Mesendoderm (in vitro differentiated cells): ENCODE measurements at regions not wholly inside any gene's neighbourhood (a gene's known extent, or its start where the extent isn't known, plus 50 kb on each side); places are given as distances from the start of the nearest gene placed in this dataset.
A peak's percentile ranks its signal among the peaks of the same experiment; 100 is the strongest.

Source experiments
- DNase-seq: peaks from one replicate; pipeline ENCODE4 v3.0.0; 2013
- H2AK5ac ChIP-seq: 2 replicates; pipeline ENCODE4 v1.6.1; 2013; ENCODE audit warnings: low read length, inconsistent platforms
- H2BK120ac ChIP-seq: 2 replicates; pipeline ENCODE4 v1.6.1; 2013; ENCODE audit warnings: low read depth, mild to moderate bottlenecking, low read length, moderate library complexity, mixed read lengths
- H2BK15ac ChIP-seq: replicated peaks from 2 replicates; pipeline ENCODE4 v1.6.1; 2013; ENCODE audit warnings: low read depth, mild to moderate bottlenecking, moderate library complexity
- H2BK5ac ChIP-seq: 2 replicates; pipeline ENCODE4 v1.6.1; 2013; ENCODE audit warnings: low read length, inconsistent platforms
- H3K18ac ChIP-seq: 2 replicates; pipeline ENCODE4 v1.6.1; 2013; ENCODE audit warnings: mild to moderate bottlenecking, low read length, mixed read lengths
- H3K23ac ChIP-seq: one replicate; pipeline ENCODE4 v1.6.1; 2013; ENCODE audit warnings: low read length
- H3K27ac ChIP-seq: 2 replicates; pipeline ENCODE4 v1.5.1; 2013; ENCODE audit warnings: low read depth, mild to moderate bottlenecking, inconsistent platforms, low read length, moderate library complexity
- H3K27me3 ChIP-seq: 2 replicates; pipeline ENCODE4 v1.6.1; 2013; ENCODE audit warnings: low read length, control low read depth, mild to moderate bottlenecking, inconsistent platforms; ENCODE audit not compliant: insufficient read depth, poor library complexity
- H3K36me3 ChIP-seq: 2 replicates; pipeline ENCODE4 v1.6.1; 2013; ENCODE audit warnings: low read length, inconsistent platforms; ENCODE audit not compliant: control insufficient read depth, insufficient read depth
- H3K4ac ChIP-seq: one replicate; pipeline ENCODE4 v1.6.1; 2013; ENCODE audit warnings: low read depth, mild to moderate bottlenecking, low read length, moderate library complexity
- H3K4me1 ChIP-seq: 2 replicates; pipeline ENCODE4 v1.6.1; 2013; ENCODE audit warnings: low read depth, low read length, inconsistent platforms; ENCODE audit not compliant: control insufficient read depth
- H3K4me2 ChIP-seq: 2 replicates; pipeline ENCODE4 v1.6.1; 2013; ENCODE audit warnings: low read length
- H3K4me3 ChIP-seq: 2 replicates; pipeline ENCODE4 v1.5.1; 2013; ENCODE audit warnings: mild to moderate bottlenecking, low read length
- H3K56ac ChIP-seq: one replicate; pipeline ENCODE4 v1.6.1; 2013; ENCODE audit warnings: low read length
- H3K79me1 ChIP-seq: 2 replicates; pipeline ENCODE4 v1.6.1; 2013; ENCODE audit warnings: low read length, inconsistent platforms
- H3K79me2 ChIP-seq: 2 replicates; pipeline ENCODE4 v1.6.1; 2013; ENCODE audit warnings: mild to moderate bottlenecking, low read length; ENCODE audit not compliant: control insufficient read depth, insufficient read depth
- H3K9ac ChIP-seq: 2 replicates; pipeline ENCODE4 v1.6.1; 2013; ENCODE audit warnings: low read length, inconsistent platforms
- H4K5ac ChIP-seq: one replicate; pipeline ENCODE4 v1.6.1; 2013; ENCODE audit warnings: low read length
- H4K8ac ChIP-seq: one replicate; pipeline ENCODE4 v1.6.1; 2013; ENCODE audit warnings: low read depth, mild to moderate bottlenecking, control low read depth, low read length, moderate library complexity
- WGBS: extraction: QIAGEN DNeasy Blood & Tissue Kit; methylation state at CpG from one replicate; pipeline ENCODE4 v1.1.7; 2013; ENCODE audit warnings: low lambda C conversion rate, missing lambda C conversion rate; ENCODE audit not compliant: insufficient coverage; ENCODE audit errors: extremely low coverage; 5-methylcytosine and 5-hydroxymethylcytosine counted together

GRCh38 chr2:107657049-107657448 lies 169.6 kb upstream of the RGPD4 start:
- no peak overlapping the region for H3K23ac ChIP-seq
- no peaks in the 10 kb centered on the region for H3K36me3 ChIP-seq
- H3K56ac ChIP-seq = no peak overlapping the region
- H3K18ac ChIP-seq = no peak overlapping the region
- no peak overlapping the region for H2BK15ac ChIP-seq
- no peaks in the 10 kb centered on the region for H3K79me1 ChIP-seq
- WGBS = no CpG with 5 or more reads among the region's 3 CpGs
- no peak overlapping the region for H2BK120ac ChIP-seq
- H3K4me1 ChIP-seq = no peaks in the 10 kb centered on the region
- no peak overlapping the region for H4K8ac ChIP-seq
- H3K4me2 ChIP-seq = no peak overlapping the region
- H3K79me2 ChIP-seq = no peaks in the 10 kb centered on the region
- no peak overlapping the region for H3K4me3 ChIP-seq
- no peak overlapping the region for H2AK5ac ChIP-seq
- H2BK5ac ChIP-seq = no peak overlapping the region
- no peak overlapping the region for H3K9ac ChIP-seq
- no peak overlapping the region for H3K27ac ChIP-seq
- H4K5ac ChIP-seq = no peak overlapping the region
- no peak for DNase-seq
- no peak overlapping the region for H3K4ac ChIP-seq
- H3K27me3 ChIP-seq = no peaks in the 10 kb centered on the region

GRCh38 chr2:107663632-107664031 lies 163.1 kb upstream of the RGPD4 start:
- no peak for DNase-seq
- no peaks in the 10 kb centered on the region for H3K36me3 ChIP-seq
- no peaks in the 10 kb centered on the region for H3K27me3 ChIP-seq
- no peak overlapping the region for H3K4ac ChIP-seq
- H2BK5ac ChIP-seq = no peak overlapping the region
- no peak overlapping the region for H3K27ac ChIP-seq
- no peak overlapping the region for H2BK15ac ChIP-seq
- H3K79me2 ChIP-seq = no peaks in the 10 kb centered on the region
- no peak overlapping the region for H3K18ac ChIP-seq
- H3K79me1 ChIP-seq = no peaks in the 10 kb centered on the region
- no peak overlapping the region for H3K9ac ChIP-seq
- H3K4me1 ChIP-seq = no peaks in the 10 kb centered on the region
- H2AK5ac ChIP-seq = no peak overlapping the region
- no peak overlapping the region for H3K4me2 ChIP-seq
- no peak overlapping the region for H4K5ac ChIP-seq
- H3K23ac ChIP-seq = no peak overlapping the region
- H3K56ac ChIP-seq = no peak overlapping the region
- no peak overlapping the region for H4K8ac ChIP-seq
- no CpG with 5 or more reads among the region's 6 CpGs for WGBS
- no peak overlapping the region for H2BK120ac ChIP-seq
- no peak overlapping the region for H3K4me3 ChIP-seq

GRCh38 chr2:107669335-107669734 lies 157.4 kb upstream of the RGPD4 start:
- no peaks in the 10 kb centered on the region for H3K79me1 ChIP-seq
- DNase-seq = peak; percentile 33
- H3K27ac ChIP-seq = no peak overlapping the region
- no peaks in the 10 kb centered on the region for H3K79me2 ChIP-seq
- no peak overlapping the region for H3K18ac ChIP-seq
- no peak overlapping the region for H3K4me3 ChIP-seq
- no peak overlapping the region for H3K23ac ChIP-seq
- no peaks in the 10 kb centered on the region for H3K27me3 ChIP-seq
- no peaks in the 10 kb centered on the region for H3K4me1 ChIP-seq
- no peak overlapping the region for H3K56ac ChIP-seq
- no peak overlapping the region for H3K4me2 ChIP-seq
- H2AK5ac ChIP-seq = no peak overlapping the region
- H3K36me3 ChIP-seq = no peaks in the 10 kb centered on the region
- no peak overlapping the region for H3K9ac ChIP-seq
- no peak overlapping the region for H4K5ac ChIP-seq
- H3K4ac ChIP-seq = no peak overlapping the region
- no CpG with 5 or more reads among the region's 4 CpGs for WGBS
- H2BK15ac ChIP-seq = no peak overlapping the region
- no peak overlapping the region for H2BK5ac ChIP-seq
- no peak overlapping the region for H2BK120ac ChIP-seq
- H4K8ac ChIP-seq = no peak overlapping the region

- H2AK5ac ChIP-seq = no peak overlapping the region
- no peak overlapping the region for H3K4me2 ChIP-seq
- H3K23ac ChIP-seq = no peak overlapping the region
- H3K56ac ChIP-seq = no peak overlapping the region
- H4K8ac ChIP-seq = no peak overlapping the region
- H3K79me1 ChIP-seq = no peaks in the 10 kb centered on the region
- no peak overlapping the region for H3K9ac ChIP-seq
- no peak overlapping the region for H2BK120ac ChIP-seq
- H2BK15ac ChIP-seq = no peak overlapping the region
- H3K4me3 ChIP-seq = no peak overlapping the region
- H3K79me2 ChIP-seq = no peaks in the 10 kb centered on the region
- H3K4ac ChIP-seq = no peak overlapping the region
- no CpG with 5 or more reads among the region's 8 CpGs for WGBS
- no peak overlapping the region for H3K27ac ChIP-seq
- DNase-seq = peak; percentile 28
- no peak overlapping the region for H3K18ac ChIP-seq
- H4K5ac ChIP-seq = no peak overlapping the region
- H2BK5ac ChIP-seq = no peak overlapping the region
- no peaks in the 10 kb centered on the region for H3K4me1 ChIP-seq
- H3K27me3 ChIP-seq = no peaks in the 10 kb centered on the region
- no peaks in the 10 kb centered on the region for H3K36me3 ChIP-seq
Observed at GRCh38 chr2:107681936-107682335, 144.8 kb upstream of the RGPD4 start.

DNA sequence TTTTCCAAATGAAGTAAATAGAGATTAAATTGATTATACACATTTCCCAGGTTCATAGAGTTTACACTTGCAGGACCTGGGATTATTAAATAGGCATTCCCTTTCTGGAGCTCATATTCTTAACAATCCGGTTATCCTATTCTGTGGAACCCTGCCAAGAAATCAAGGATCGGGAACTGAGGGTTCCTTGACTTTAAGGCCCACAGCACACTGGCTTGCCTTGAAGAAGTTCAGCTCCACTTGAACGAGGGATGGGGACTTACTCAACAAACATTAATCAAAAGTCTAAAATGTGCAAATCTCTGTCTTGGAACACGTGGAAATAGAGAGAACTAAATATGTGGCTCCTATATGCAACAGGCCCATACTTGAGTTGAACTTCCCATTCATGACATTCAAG lies 142.3 kb upstream of the RGPD4 start:
- Histone ChIP-seq H2BK5ac (no peak overlapping the region), H3K79me1 (no peaks in the 10 kb centered on the region), H3K9ac (no peak overlapping the region), H3K79me2 (no peaks in the 10 kb centered on the region), H3K4me2 (no peak overlapping the region), H3K4ac (no peak overlapping the region), H3K4me3 (no peak overlapping the region), H2BK15ac (no peak overlapping the region), H4K5ac (no peak overlapping the region), H3K27ac (no peak overlapping the region), H4K8ac (no peak overlapping the region), H3K23ac (no peak overlapping the region), H3K27me3 (no peaks in the 10 kb centered on the region), H3K56ac (no peak overlapping the region), H2BK120ac (no peak overlapping the region), H3K4me1 (no peaks in the 10 kb centered on the region), H3K36me3 (no peaks in the 10 kb centered on the region), H2AK5ac (no peak overlapping the region), H3K18ac (no peak overlapping the region)
- no peak for DNase-seq
- whole genome bisulfite sequencing = no CpG with 5 or more reads among the region's 4 CpGs

DNA sequence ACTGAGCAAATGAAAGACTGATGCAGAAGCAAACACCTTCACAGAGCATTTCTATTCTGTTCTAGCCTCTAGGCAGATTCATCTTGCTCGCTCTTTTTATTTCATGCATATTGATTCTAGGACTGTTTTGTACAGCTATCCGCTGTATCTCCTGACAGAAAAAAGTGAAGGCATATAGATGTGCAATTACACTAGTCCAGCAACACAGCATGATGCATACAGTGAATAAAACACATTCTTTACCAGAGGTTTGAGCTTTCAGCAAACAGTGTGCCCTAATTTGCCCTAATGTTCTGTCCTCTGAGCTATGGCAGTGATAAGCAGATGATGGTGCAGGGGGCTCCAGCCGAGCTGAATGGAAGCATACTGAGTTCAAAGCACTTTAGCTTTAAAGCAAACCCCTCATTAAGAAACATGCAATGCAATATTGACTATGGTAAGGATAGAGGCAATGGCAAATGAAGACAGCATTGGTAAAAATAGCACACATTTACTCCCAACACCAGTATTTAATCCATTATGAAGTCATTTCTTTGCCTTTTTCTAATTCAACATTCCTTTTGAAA lies 141.2 kb upstream of the RGPD4 start:
- Histone ChIP-seq H3K79me2 (no peaks in the 10 kb centered on the region), H3K27ac (no peak overlapping the region), H3K27me3 (no peaks in the 10 kb centered on the region), H3K36me3 (no peaks in the 10 kb centered on the region), H4K5ac (no peak overlapping the region), H3K56ac (no peak overlapping the region), H3K4me2 (no peak overlapping the region), H3K4ac (no peak overlapping the region), H2BK120ac (no peak overlapping the region), H2AK5ac (no peak overlapping the region), H4K8ac (no peak overlapping the region), H3K9ac (no peak overlapping the region), H2BK5ac (no peak overlapping the region), H3K18ac (no peak overlapping the region), H3K23ac (no peak overlapping the region), H3K4me1 (no peaks in the 10 kb centered on the region), H3K4me3 (no peak overlapping the region), H2BK15ac (no peak overlapping the region), H3K79me1 (no peaks in the 10 kb centered on the region)
- no peak for DNase-seq
- WGBS = no CpG with 5 or more reads among the region's 3 CpGs
